WI38 (cell line): ENCODE measurements at regions not wholly inside any gene's neighbourhood (a gene's known extent, or its start where the extent isn't known, plus 50 kb on each side); places are given as distances from the start of the nearest gene placed in this dataset.
"Not testable (repeated sequence)": the region's sequence is repeated elsewhere in the genome, so short reads cannot be mapped to it uniquely, and the experiment has no call there.

Experiments used
- H3K4me3 ChIP-seq: 2 replicates; pipeline ENCODE4 v1.5.1; 2011; ENCODE audit warnings: low read depth, mild to moderate bottlenecking, control low read depth, low read length
- CTCF ChIP-seq: IDR thresholded peaks from 2 replicates; pipeline ENCODE4 v1.5.1; 2012; ENCODE audit warnings: low read depth, mild to moderate bottlenecking, control low read depth, low read length

GRCh38 chr4:60396341-60397049 is 803.6 kb upstream of the ADGRL3 start:
- no peak for TF ChIP-seq CTCF
- no peak overlapping the region for H3K4me3 ChIP-seq

GRCh38 chr4:60400593-60400992 is 799.5 kb upstream of the ADGRL3 start:
- no peak overlapping the region for H3K4me3 ChIP-seq
- TF ChIP-seq CTCF: no peak

- H3K4me3 ChIP-seq: no peak overlapping the region
- no peak for TF ChIP-seq CTCF
Observed at GRCh38 chr4:60404027-60404426, 796.1 kb upstream of the ADGRL3 start.

- TF ChIP-seq CTCF: no peak
- no peak overlapping the region for H3K4me3 ChIP-seq
Observed at GRCh38 chr4:60422439-60422838, 777.7 kb upstream of the ADGRL3 start.

GRCh38 chr4:60423573-60424184 is 776.4 kb upstream of the ADGRL3 start:
- H3K4me3 ChIP-seq: not testable (repeated sequence)

- TF ChIP-seq CTCF: no peak
- H3K4me3 ChIP-seq: no peak overlapping the region
Observed at GRCh38 chr4:60432911-60433310, 767.2 kb upstream of the ADGRL3 start.

- H3K4me3 ChIP-seq: no peak overlapping the region
- no peak for TF ChIP-seq CTCF
Observed at GRCh38 chr4:60443068-60443467, 757.1 kb upstream of the ADGRL3 start.
